ENCODE measurements at regions not wholly inside any gene's neighbourhood (a gene's known extent, or its start where the extent isn't known, plus 50 kb on each side); places are given as distances from the start of the nearest gene placed in this dataset.

- ChIA-PET POLR2A (no interaction called here), CTCF (interaction anchor here (0.5 kb wide), 1 partner anchor 131 kb away, joined by 3 read pairs; no protein-coding TSS in a partner anchor)
- Histone ChIP-seq H4K20me1 (ENCODE audit: insufficient read depth) (no peaks in the 10 kb centered on the region), H3F3A (replicated peaks; ENCODE audit: insufficient read depth) (no peaks in the 10 kb centered on the region), H3K79me2 (ENCODE audit: insufficient read depth) (no peaks in the 10 kb centered on the region), H3K9me3 (no peaks in the 10 kb centered on the region), H3K36me3 (replicated peaks in 1 of 2; ENCODE audit: control insufficient read depth in 1 of 2, insufficient read depth in 2 of 2, low read length in 1 of 2) (no peaks in the 10 kb centered on the region), H3K4me2 (no peak overlapping the region), H3K27me3 (ENCODE audit: insufficient read depth) (no peaks in the 10 kb centered on the region), H3K4me3 (ENCODE audit: low read depth in 2 of 2, low read length in 1 of 2) (no peak overlapping the region), H2AFZ (ENCODE audit: low read depth) (no peak overlapping the region), H3K9ac (no peak overlapping the region), H3K27ac (ENCODE audit: low read depth in 2 of 2, low read length in 1 of 2) (no peak overlapping the region), H3K9me2 (no peaks in the 10 kb centered on the region), H3K4me1 (ENCODE audit: control insufficient read depth in 1 of 2, insufficient read depth in 2 of 2, low read depth in 1 of 2, low read length in 1 of 2) (no peaks in the 10 kb centered on the region)
- DNase-seq, result no peak
- TF ChIP-seq TEAD4 (IDR thresholded peaks at IDR 0.05; ENCODE audit: borderline replicate concordance, insufficient read depth), result no peak
- TF ChIP-seq IRF3 (IDR thresholded peaks at IDR 0.05; ENCODE audit: low read depth, low read length), result no peak
- no peak for TF ChIP-seq YY1 (IDR thresholded peaks at IDR 0.05; ENCODE audit: low read depth)
- no peak for TF ChIP-seq FOSL2 (IDR thresholded peaks at IDR 0.05; ENCODE audit: borderline replicate concordance, low read depth)
- TF ChIP-seq GATA2 (CRISPR knock-in tag; IDR thresholded peaks at IDR 0.05), result no peak
- no peak for TF ChIP-seq REST (IDR thresholded peaks at IDR 0.05; ENCODE audit: low read depth, low read length)
- no peak for TF ChIP-seq USF2 (IDR thresholded peaks at IDR 0.05; ENCODE audit: borderline replicate concordance, low read depth, low read length)
- TF ChIP-seq FOXJ3 (CRISPR knock-in tag; IDR thresholded peaks at IDR 0.05), result no peak
- TF ChIP-seq MXI1 (IDR thresholded peaks at IDR 0.05; ENCODE audit: low read depth, low read length), result no peak
- no peak for TF ChIP-seq ELF1 (IDR thresholded peaks at IDR 0.05)
- 39% methylated on average over 3 of the region's 3 CpGs for WGBS (ENCODE audit: low lambda C conversion rate)
Measured at GRCh38 chr2:139613264-139613663, 833.1 kb upstream of the NXPH2 start.

GRCh38 chr2:139610512-139610911, 830.3 kb upstream of the NXPH2 start:
- Histone ChIP-seq H3K9ac (no peak overlapping the region), H3K4me1 (ENCODE audit: control insufficient read depth in 1 of 2, insufficient read depth in 2 of 2, low read depth in 1 of 2, low read length in 1 of 2) (no peaks in the 10 kb centered on the region), H3K9me3 (no peaks in the 10 kb centered on the region), H3K4me2 (no peak overlapping the region), H2AFZ (ENCODE audit: low read depth) (no peak overlapping the region), H3K4me3 (ENCODE audit: low read depth in 2 of 2, low read length in 1 of 2) (no peak overlapping the region), H4K20me1 (ENCODE audit: insufficient read depth) (no peaks in the 10 kb centered on the region), H3F3A (replicated peaks; ENCODE audit: insufficient read depth) (no peaks in the 10 kb centered on the region), H3K36me3 (replicated peaks in 1 of 2; ENCODE audit: control insufficient read depth in 1 of 2, insufficient read depth in 2 of 2, low read length in 1 of 2) (no peaks in the 10 kb centered on the region), H3K79me2 (ENCODE audit: insufficient read depth) (no peaks in the 10 kb centered on the region), H3K27me3 (ENCODE audit: insufficient read depth) (no peaks in the 10 kb centered on the region), H3K27ac (ENCODE audit: low read depth in 2 of 2, low read length in 1 of 2) (no peak overlapping the region), H3K9me2 (no peaks in the 10 kb centered on the region)
- DNase-seq, result no peak
- POLR2A ChIA-PET, result no interaction called here
- WGBS (ENCODE audit: low lambda C conversion rate), result 23% methylated on average over 3 of the region's 3 CpGs
- CTCF ChIA-PET, result interaction anchor here (0.8 to 1.3 kb wide), 2 partner anchors 8 to 29 kb away, joined by 3 read pairs; no protein-coding TSS in a partner anchor
- TF ChIP-seq TEAD4 (IDR thresholded peaks at IDR 0.05; ENCODE audit: borderline replicate concordance, insufficient read depth) (no peak), YY1 (IDR thresholded peaks at IDR 0.05; ENCODE audit: low read depth) (no peak), ZBTB33 (IDR thresholded peaks at IDR 0.05; ENCODE audit: borderline replicate concordance, low read depth) (no peak), FOXM1 (IDR thresholded peaks at IDR 0.05; ENCODE audit: low read depth) (no peak), USF2 (IDR thresholded peaks at IDR 0.05; ENCODE audit: borderline replicate concordance, low read depth, low read length) (no peak), USF1 (IDR thresholded peaks at IDR 0.05; ENCODE audit: borderline replicate concordance, low read depth) (no peak), PBX3 (IDR thresholded peaks at IDR 0.05) (no peak), RFX5 (IDR thresholded peaks at IDR 0.05; ENCODE audit: low read length) (no peak), MXI1 (IDR thresholded peaks at IDR 0.05; ENCODE audit: low read depth, low read length) (no peak), MAX (IDR thresholded peaks at IDR 0.05; ENCODE audit: low read depth) (no peak)

Measured in SK-N-SH (cell line).